GM21576 (cell line): ENCODE measurements at regions not wholly inside any gene's neighbourhood (a gene's known extent, or its start where the extent isn't known, plus 50 kb on each side); places are given as distances from the start of the nearest gene placed in this dataset.

Experiments used
- ATAC-seq: cut with Tn5 transposase; IDR thresholded peaks from one replicate; pipeline ENCODE4 v1.9.1; 2021; ENCODE audit warnings: mild to moderate bottlenecking, moderate library complexity; ENCODE audit not compliant: unreplicated experiment

DNA sequence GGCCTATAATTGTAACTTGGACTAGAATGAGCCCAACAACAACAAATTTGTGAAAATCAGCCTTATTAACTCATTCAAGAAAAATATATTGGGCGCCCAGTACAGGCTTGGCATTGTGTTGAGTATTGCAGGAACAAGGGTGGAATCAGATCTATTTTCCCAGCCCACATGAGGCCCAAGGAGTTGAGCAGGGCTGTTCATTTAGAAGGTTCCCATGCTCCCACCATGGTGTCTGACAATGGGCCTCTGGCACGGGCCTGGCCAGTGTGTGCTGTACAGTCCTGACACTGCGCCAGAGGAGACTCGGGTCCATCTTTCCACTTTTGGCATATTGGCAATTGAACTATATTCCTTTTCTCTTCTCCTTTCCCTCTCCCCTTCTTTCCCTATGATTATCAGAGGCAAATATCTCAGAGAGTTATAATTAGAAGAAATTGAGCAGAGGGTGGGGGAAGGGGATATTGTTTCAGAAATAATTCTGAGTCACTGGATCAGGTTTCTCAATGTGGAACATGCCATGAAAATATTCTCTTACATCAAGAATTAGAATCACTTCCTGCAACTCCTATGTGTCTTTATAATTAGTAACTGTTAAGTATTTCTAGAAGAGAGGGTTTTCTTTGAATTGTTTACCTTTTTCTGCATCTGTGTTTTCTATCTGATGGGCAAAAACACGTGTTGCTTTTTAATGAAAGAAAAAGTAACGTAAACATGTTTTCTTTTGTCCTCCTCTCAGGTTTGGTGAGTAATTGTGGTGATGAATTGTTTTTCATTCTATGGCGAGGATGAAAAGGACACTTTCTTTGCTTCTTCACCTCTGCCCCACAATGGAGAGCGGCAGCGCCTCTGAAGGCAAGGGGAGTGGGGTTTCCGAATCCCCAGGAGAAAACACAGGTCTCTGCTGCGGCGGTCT, 209.4 kb downstream of the FOXA2 start:
- no peak for ATAC-seq

DNA sequence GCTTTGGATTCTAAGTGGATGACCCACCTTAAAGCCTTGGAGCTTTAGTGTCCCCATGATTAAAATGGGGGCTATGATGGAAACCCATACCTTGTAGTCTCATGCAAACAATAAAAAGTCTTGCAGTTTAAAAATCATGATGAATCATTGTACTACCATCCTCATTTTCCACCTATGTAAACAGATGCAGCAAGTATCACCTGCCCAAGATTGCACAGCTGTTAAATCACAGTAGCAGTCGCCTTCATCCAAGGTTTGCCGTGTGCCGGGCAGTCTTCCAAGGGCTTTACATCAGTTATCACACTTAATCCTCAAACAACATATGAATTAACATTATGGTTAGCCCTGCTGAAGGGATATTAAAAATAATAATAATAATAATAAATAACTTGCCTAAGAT, 210.3 kb downstream of the FOXA2 start:
- no peak for ATAC-seq

DNA sequence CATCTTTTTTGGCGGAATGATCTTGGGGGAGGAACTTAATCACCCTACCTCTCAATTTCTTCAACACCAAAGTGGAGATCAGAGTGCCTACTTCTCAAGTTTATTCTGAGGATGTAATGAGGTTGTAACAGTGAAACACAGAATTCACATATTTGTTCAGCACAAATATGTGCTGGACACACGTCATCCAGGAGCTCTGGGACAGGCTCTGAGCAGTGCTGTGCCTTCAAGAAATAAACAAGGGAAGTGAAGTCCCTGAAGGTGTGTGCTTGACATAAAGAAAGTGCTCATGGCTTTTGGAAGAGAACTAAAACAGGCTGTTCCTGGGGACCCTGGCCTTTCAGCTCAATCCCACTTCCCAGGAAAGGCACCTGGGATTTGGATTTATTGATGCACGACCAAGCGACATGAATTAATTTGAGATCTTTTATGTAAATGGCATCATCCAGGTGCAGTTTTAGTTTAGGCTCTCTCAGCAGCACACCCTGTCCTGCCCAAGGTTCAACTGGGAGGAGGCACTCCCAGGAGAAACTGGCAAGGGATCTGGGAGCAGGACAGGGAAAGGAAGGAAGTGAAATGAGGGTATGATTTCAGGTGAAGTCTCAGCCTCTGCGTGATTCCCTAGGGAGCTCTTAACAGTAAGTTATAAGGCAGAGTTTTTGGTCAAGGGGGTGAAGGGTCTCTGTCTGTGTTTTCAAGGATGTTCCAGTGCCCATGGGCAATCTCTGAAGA, 211.0 kb downstream of the FOXA2 start:
- no peak for ATAC-seq

DNA sequence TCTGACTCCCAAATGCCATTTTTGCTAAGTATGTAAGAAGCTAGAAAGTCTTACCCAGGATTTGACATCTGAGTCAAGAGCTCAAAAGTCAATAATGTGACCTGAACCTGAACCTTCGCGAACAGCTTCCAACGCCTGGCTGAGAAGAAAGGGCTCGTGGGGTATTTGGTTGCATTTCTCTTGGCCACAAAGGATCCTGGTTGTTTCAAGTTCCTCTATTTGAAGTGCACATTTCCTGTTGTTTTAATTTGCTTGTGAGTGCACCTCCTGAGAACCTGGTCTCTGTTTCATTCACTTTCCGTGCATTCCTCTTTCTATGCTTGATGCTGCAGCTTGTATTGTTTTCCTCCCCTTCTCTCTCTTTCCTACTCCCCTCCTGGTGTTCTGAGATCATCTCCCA, 212.5 kb downstream of the FOXA2 start:
- peak; percentile 64 for ATAC-seq

- no peak for ATAC-seq
These were observed 214.2 kb downstream of the FOXA2 start for GRCh38 chr20:22370137-22370536.

DNA sequence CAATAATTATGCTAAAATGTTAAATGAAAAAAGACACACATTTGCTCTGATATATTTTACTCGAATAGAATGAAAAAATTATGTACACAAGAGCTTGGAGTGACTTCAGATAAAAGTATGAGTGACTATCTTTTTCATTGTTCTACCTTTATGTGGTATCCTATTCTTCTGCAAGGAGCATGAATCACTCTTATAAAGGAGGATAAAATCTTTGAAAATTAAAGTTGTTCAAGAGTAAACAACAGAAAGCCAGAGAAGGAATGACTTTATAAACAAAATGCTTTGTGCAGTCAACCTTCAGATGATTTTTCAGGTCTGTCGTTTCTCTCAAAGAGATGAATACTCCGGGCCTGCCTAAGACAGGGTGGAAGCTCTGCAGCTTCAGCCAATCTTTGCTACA, 215.3 kb downstream of the FOXA2 start:
- ATAC-seq, result no peak

DNA sequence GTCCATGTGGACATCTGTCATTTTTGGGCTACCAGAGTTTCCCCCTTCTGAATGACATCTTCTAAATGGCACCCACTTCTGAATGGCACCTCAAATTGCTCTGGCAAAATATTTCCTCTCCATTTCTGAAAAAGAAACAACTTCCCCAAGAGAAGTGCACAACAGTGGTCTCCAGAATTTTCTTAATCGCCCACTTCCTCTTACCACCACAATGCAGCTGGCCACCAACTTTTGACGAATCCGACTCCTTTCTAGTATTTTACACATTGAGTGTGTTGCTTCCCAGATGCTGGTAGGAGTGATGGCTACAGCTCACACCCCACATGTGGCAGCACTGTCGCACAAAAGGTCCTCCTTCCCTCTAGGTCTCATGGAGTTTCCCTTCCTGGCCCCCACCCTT, 216.1 kb downstream of the FOXA2 start:
- ATAC-seq, result no peak

DNA sequence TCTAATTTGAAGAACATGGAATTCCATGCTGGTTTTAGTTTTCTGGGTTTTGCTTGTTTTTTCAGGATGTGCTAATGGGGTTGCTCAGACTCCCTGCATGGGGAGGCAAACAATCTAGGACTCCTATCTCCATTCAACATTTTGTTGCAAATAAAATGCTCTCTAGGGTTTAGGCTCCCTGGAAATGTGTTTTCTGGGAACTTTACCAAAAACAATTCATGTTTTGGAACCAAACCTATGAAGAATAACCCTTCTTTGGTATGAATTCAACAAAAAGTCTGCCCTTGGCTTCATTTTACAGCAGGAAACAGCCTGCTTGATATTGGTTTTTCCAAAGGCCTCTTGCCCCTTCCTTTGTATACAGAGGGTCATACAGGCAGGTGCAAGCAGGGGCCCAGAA, 217.7 kb downstream of the FOXA2 start:
- ATAC-seq, result no peak

DNA sequence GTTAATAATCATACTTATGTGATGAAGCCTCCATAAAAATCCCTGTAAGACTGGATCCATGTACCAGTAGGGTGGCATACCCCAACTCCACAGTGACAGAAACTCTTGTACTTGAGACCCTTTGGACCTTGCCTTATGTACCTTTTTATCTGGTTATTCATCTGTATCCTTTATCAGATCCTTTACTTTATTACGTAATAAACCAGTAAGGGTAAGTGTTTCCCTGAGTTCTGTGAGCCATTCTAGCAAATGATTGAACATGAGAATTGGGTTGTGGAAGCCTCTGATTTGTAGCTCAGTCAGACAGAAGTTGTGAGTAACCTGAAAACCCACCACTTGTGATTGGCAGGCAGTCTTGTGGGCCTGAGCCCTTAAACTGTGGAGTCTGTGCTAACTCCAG, 229.7 kb downstream of the FOXA2 start:
- no peak for ATAC-seq

DNA sequence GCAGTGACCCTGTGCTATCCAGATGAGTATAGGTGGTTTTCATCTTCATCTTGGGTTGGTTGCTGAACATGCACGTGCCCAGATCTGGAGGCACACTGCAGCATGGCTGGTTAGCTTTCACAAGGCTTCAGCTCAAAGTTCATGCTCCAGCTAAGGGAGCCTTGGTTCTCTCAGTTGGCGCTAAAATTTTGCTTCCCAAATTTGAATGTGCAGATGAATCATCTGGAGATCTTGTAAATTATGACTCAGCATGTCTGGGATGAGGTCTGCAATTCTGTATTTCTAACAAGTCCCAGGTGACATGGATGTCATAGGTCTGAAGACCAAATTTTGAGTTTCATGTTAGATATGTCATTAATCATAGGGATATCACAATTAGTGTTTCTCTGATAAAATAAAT, 230.8 kb downstream of the FOXA2 start:
- ATAC-seq, result no peak

GRCh38 chr20:22352019-22352418, 232.4 kb downstream of the FOXA2 start:
- ATAC-seq, result no peak

DNA sequence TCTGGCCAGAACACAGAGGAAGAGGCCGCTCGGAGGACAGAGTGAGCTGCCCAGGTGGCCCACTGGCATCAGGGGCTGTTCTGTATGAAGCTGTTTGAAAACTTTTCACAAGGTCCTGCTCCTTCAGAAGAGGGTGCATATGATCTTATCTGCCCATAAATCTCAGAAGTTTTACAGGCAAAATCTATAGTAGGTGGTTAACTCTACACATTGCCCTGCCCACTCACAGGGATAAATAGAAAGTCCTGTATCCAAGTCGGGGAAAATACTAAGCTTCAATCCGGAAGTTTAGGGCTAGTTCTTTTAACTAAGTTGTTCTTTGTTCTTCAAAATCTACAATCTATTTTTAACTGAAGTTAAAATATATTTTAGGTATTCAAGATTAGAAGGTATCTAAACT, 233.7 kb downstream of the FOXA2 start:
- no peak for ATAC-seq

DNA sequence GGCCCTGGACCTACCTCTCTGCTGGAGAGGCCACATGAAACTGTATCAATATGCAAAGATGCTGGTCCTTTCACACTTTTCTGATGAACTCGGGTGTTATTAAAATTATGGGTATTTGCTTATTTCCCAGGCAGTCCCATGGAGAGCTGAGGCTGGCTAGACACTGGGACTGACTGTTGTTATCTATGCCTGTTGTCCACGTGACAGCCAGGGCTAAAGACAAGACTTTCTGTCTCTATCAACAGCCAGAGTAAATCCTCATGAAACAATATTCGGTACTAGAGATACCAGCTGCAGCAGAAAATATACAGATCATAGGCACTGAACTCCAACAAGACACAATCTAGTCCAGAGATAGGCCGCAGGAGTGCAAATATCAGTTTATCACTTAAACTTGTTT, 236.4 kb downstream of the FOXA2 start:
- ATAC-seq, result no peak

DNA sequence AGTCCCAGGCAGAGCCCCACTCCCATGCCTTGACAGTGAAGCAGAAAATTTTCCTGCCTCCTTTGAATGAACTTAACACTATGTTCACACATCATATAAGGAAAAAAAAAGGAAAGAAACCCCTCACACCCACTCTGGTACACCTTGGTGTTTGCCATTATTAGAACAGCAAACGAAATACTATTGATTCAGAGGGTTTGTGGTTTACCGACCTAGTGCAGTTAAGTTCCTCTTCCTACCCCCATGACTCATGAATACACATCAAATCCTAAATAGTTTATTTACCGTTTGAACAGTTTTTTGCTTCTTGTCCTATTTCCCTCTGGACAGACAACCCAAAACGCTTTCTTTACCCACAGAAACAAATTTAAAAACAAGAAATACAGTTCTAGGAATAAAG, 237.7 kb downstream of the FOXA2 start:
- ATAC-seq, result no peak

- no peak for ATAC-seq
These were observed 240.8 kb downstream of the FOXA2 start for GRCh38 chr20:22343612-22344011.

GRCh38 chr20:22342410-22342809, 242.0 kb downstream of the FOXA2 start:
- ATAC-seq, result no peak

DNA sequence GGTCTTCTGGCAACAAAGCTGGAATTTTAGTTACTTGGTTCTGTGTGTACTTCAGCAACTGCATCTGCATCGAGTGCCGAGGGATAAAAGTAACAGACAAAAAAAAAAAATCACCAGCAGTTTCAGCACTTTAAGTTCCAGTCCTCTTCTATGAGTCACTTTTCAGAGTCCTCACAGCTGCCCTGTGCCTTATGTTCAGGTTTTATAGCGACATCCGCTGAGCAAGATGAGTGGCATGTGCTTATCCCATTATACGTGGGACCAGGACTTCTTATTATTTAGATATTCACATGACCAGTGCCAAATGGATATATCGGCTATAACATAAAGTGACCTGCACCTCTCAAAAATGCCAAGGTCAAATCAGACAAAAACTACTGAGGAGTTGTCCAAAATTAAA, 242.9 kb downstream of the FOXA2 start:
- ATAC-seq, result no peak

DNA sequence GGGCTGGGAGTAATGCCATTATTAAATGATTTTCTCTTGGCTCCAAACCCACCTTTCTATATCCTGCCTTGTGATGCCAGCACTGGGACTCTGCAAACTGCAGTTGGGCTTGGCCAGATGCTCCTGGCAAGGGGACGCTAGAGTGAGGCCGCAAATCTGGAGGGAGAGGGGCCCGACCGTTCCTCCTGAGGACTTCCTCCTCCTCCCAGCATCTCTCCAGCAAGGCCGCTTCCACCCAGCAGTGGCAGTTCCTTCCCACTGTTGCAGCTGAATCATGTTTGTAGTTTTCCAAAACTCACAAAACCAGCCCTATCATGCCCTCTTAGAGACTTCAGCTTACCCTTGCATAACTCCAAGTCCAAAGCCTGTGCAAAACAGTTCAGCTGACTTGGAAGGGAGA, 244.4 kb downstream of the FOXA2 start:
- no peak for ATAC-seq

- ATAC-seq, result no peak
These were observed 245.1 kb downstream of the FOXA2 start for GRCh38 chr20:22339091-22339881.

DNA sequence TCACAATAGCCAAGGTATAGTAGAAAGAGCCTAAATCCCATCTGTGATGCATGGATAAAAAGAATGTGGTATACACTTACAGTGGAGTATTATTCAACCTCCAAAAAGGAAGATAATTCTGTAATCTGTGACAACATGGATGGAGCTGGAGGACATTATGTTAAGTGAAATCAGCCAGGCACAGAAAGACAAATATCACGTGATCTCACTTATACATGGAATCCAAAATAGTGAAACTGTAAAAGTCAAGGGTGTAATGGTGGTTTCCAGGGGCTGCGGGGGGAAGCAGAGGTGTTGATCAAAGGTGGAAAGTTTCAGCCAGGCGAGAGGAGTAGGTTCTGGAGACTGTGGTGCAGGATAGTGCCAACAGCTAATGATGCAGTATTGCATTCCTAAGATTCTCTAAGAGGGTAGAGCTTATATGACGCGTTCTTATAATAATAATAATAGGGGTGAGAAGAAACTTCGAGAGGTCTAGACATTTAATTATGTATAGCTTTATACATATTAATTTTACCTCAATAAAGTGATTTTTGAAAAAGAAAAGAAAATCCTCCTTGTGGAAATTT, 246.1 kb downstream of the FOXA2 start:
- no peak for ATAC-seq

DNA sequence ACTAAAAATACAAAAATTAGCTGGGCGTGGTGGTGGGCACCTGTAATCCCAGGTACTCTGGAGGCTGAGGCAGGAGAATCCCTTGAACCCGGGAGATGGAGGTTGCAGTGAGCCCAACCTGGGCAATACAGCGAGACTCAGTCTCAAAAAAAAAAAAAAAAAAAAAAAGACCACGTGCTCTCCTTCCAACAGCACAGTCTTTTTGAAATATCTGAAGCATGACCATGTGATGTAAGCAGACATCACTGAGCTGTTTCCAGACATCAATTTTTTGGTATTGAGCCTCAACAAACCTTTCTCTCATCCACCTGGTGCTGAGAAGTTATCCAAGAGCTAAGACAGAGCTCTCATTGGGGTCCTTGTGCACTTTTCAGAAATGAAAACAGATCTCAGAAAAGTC, 249.2 kb downstream of the FOXA2 start:
- ATAC-seq, result no peak
